ENCODE measurements at regions not wholly inside any gene's neighbourhood (a gene's known extent, or its start where the extent isn't known, plus 50 kb on each side); places are given as distances from the start of the nearest gene placed in this dataset.

DNA sequence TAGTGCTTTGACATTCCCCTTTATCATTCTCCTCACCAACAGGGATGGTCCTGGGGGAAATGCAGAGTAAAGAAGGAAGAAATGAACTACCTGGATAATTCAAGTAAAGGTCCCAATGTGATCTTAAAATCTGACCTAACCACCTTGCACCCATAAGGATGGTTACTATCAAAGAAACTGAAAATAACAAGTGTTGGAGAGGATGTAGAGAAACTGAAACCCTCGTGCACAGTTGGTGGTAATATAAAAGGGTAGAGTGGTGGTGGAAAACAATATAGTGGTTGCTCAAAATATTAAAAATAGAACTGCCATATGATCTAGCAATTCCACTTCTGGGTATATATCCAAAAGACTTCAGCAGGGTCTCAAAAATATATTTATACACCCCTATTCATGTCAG, 298.6 kb upstream of the PPARGC1A start:
- H2BK15ac ChIP-seq (ENCODE audit: low read length): no peak overlapping the region
- H3K4me1 ChIP-seq (replicated peaks in 1 of 4; ENCODE audit: control insufficient read depth in 3 of 4, insufficient read depth in 4 of 4, low read length in 3 of 4): no peaks in the 10 kb centered on the region
- H3K23me2 ChIP-seq (ENCODE audit: low read depth, low read length): no peaks in the 10 kb centered on the region
- H2BK12ac ChIP-seq (ENCODE audit: low read depth, low read length): no peak overlapping the region
- POLR2A ChIA-PET (ENCODE audit: partially characterized antibody): no interaction called here
- no peak overlapping the region for H4K91ac ChIP-seq (replicated peaks; ENCODE audit: insufficient read length, low read length)
- H3K79me1 ChIP-seq (ENCODE audit: low read depth, low read length): no peaks in the 10 kb centered on the region
- H2BK120ac ChIP-seq (replicated peaks; ENCODE audit: low read depth, low read length): no peak overlapping the region
- H3K9me3 ChIP-seq (ENCODE audit: insufficient read depth in 2 of 2, low read depth in 1 of 2, low read length in 1 of 2): no peaks in the 10 kb centered on the region
- no peak overlapping the region for H3K23ac ChIP-seq (ENCODE audit: insufficient read length)
- CTCF ChIA-PET (ENCODE audit: partially characterized antibody): no interaction called here
- WGBS, 2 experiments (ENCODE audit: extremely low coverage in 1 of 2, insufficient coverage in 1 of 2, insufficient read length in 1 of 2, insufficient replicate concordance in 2 of 2, low coverage in 1 of 2, low lambda C conversion rate in 2 of 2, missing lambda C conversion rate in 1 of 2): 100% methylated on average over 1 of the region's 1 CpG; no CpG with 5 or more reads in 1 of the 2 experiments
- H3K14ac ChIP-seq (ENCODE audit: insufficient read length): no peak overlapping the region
- no peak overlapping the region for H3K56ac ChIP-seq (replicated peaks; ENCODE audit: insufficient read length, low read depth, low read length)
- H3K4me2 ChIP-seq (ENCODE audit: insufficient read depth in 1 of 2, low read depth in 2 of 2, low read length in 2 of 2): no peak overlapping the region
- FAIRE-seq (no peak), DNase-seq (ENCODE audit: low read depth in 1 of 2, low spot score in 2 of 2) (no peak)
- H4K5ac ChIP-seq (ENCODE audit: insufficient read length, low read depth, low read length): no peak overlapping the region
- no peak overlapping the region for H3K27ac ChIP-seq (ENCODE audit: low read depth, low read length)
- H2AK5ac ChIP-seq (ENCODE audit: low read depth, low read length): no peak overlapping the region
- H2BK20ac ChIP-seq (ENCODE audit: low read length): no peak overlapping the region
- H3K9ac ChIP-seq (replicated peaks in 1 of 4; ENCODE audit: extremely low read depth in 1 of 4, low read depth in 3 of 4, low read length in 3 of 4): no peak overlapping the region
- no peaks in the 10 kb centered on the region for H3K36me3 ChIP-seq (ENCODE audit: control insufficient read depth in 2 of 4, insufficient read depth in 4 of 4, low read length in 3 of 4)
- H3K79me2 ChIP-seq (ENCODE audit: control insufficient read depth in 1 of 2, insufficient read depth in 2 of 2, low read length in 2 of 2): no peaks in the 10 kb centered on the region
- no peak overlapping the region for H2AFZ ChIP-seq (ENCODE audit: low read length)
- H3K27me3 ChIP-seq (replicated peaks in 1 of 4; ENCODE audit: control insufficient read depth in 3 of 4, extremely low read depth in 1 of 4, insufficient read depth in 3 of 4, low read length in 3 of 4): no peaks in the 10 kb centered on the region
- no peak overlapping the region for H3K18ac ChIP-seq (ENCODE audit: extremely low read depth, low read length)
- H3K4me3 ChIP-seq (ENCODE audit: extremely low read depth in 1 of 4, insufficient read depth in 2 of 4, low read depth in 3 of 4, low read length in 4 of 4): no peak overlapping the region
- TF ChIP-seq ASH2L (IDR thresholded peaks at IDR 0.05; ENCODE audit: low read length) (no peak), GTF2F1 (IDR thresholded peaks at IDR 0.05; ENCODE audit: borderline replicate concordance, low read depth, low read length) (no peak), SP4 (IDR thresholded peaks at IDR 0.05; ENCODE audit: low read length) (no peak), SP1 (IDR thresholded peaks at IDR 0.05; ENCODE audit: low read depth, low read length) (no peak), CHD2 (IDR thresholded peaks at IDR 0.05; ENCODE audit: low read length) (no peak), PHF8 (conservative IDR thresholded peaks at IDR 0.05; ENCODE audit: low read depth, low read length) (no peak), POLR2AphosphoS5 (IDR thresholded peaks at IDR 0.05; ENCODE audit: low read depth, low read length) (no peak), RFX5 (IDR thresholded peaks at IDR 0.05; ENCODE audit: borderline replicate concordance, low read depth, low read length) (no peak), SUZ12 (IDR thresholded peaks at IDR 0.05; ENCODE audit: low read length) (no peak), RBBP5 (IDR thresholded peaks at IDR 0.05; ENCODE audit: borderline replicate concordance, low read depth, low read length) (no peak), CTBP2 (IDR thresholded peaks at IDR 0.05; ENCODE audit: borderline replicate concordance, insufficient read depth, insufficient read length, low read length) (no peak)
- H2BK5ac ChIP-seq (ENCODE audit: low read depth, low read length): no peak overlapping the region
- no peak overlapping the region for H4K8ac ChIP-seq (ENCODE audit: extremely low read depth, insufficient read depth, low read length)
- H3K4ac ChIP-seq (replicated peaks; ENCODE audit: insufficient read length, low read depth, low read length): no peak overlapping the region
- H4K20me1 ChIP-seq (replicated peaks in 1 of 2; ENCODE audit: control insufficient read depth in 1 of 2, insufficient read depth in 2 of 2, low read length in 2 of 2): no peaks in the 10 kb centered on the region
